HG03108 (cell line): ENCODE measurements at regions not wholly inside any gene's neighbourhood (a gene's known extent, or its start where the extent isn't known, plus 50 kb on each side); places are given as distances from the start of the nearest gene placed in this dataset.

Experiments
- ATAC-seq: cut with Tn5 transposase; IDR thresholded peaks from one replicate; pipeline ENCODE4 v1.9.1; 2021; ENCODE audit warnings: moderate library complexity; ENCODE audit not compliant: unreplicated experiment

DNA sequence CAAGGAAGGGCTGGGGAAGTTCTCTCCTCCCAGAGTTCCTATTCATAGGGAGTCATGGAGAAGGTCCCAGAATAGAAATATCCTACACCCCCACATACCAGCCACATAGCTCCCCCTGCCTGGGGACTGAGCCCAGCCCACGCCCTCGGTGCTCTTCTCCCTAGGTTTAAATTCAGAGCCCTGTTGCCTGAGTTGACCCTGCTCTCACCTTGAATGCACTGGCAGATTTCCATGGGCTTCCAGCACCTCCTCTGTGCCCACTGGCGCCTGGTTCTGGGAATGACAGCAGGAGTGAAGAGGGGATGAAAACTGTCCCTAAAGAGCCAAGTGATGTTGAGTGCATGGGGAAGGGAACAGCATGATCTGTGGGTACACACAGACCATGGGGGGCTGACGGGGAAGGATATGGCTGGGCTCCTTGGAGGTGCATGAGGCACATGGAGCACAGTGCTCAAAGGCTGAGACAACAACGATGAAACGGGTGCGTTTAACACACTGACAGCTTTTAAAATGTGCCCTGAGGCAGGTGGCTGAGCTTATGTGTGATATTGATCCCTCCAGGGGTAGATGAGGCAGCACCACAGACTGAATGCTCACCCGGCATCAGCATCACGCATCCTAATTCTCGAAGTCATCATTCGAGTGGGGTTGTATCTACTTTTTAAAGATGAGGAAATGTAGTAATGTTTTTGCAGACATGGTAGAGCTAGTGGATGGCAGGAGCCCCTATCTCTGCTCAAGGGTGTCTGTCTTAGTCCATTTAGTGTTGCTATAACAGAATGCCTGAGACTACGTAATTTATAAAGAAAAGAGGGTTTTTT, 53.7 kb upstream of the IGFBP3 start:
- ATAC-seq = no peak

GRCh38 chr7:45973725-45974532, 52.9 kb upstream of the IGFBP3 start:
- no peak for ATAC-seq

GRCh38 chr7:45972629-45973312, 51.7 kb upstream of the IGFBP3 start:
- ATAC-seq = no peak

GRCh38 chr7:45971661-45972175, 50.6 kb upstream of the IGFBP3 start:
- no peak for ATAC-seq

DNA sequence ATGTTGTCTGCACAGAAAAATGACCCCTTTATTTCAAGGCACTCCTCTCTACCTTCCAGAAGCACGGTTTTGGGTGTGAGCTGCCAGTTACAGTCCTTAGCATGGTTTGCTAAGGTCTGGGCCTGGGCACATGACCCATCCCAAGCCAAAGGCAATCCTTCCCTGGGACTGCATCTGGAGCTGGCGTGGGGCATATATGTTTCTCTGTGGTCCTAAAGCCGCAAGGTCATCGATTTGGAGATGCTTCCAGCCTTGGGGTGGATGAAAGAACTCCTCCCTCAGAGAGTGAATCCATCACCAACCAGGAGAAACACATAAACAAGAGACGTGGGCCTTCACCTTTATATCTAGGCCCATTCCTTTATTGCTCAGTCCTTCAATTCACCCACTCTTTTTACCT, 50.1 kb upstream of the IGFBP3 start:
- no peak for ATAC-seq
